Prostate gland (tissue), 2 donors: ENCODE measurements at regions not wholly inside any gene's neighbourhood (a gene's known extent, or its start where the extent isn't known, plus 50 kb on each side); places are given as distances from the start of the nearest gene placed in this dataset.

Experiments used
- CTCF ChIP-seq, 4 experiments: fragments of 200-600 bp in 2 of 4; fragments of 450-650 bp in 2 of 4; sonication (generic) in 2 of 4; IDR thresholded peaks; 1 replicate in 3 of 4; 2 replicates in 1 of 4; pipeline ENCODE4 v1.5.1; 2016 to 2019; ENCODE audit warnings: antibody characterized with exemption in 4 of 4, mild to moderate bottlenecking in 2 of 4, moderate library complexity in 2 of 4
- POLR2A ChIP-seq: fragments of 450-650 bp; IDR thresholded peaks from one replicate; pipeline ENCODE4 v1.6.1; 2016; ENCODE audit warnings: antibody characterized with exemption, mild to moderate bottlenecking
- POLR2AphosphoS5 ChIP-seq: sonication (generic); formaldehyde crosslinking; IDR thresholded peaks from one replicate; pipeline ENCODE4 v1.6.1; 2017; ENCODE audit warnings: antibody characterized with exemption

- TF ChIP-seq POLR2A (no peak), CTCF (IDR thresholded peaks at IDR 0.05) (no peak), POLR2AphosphoS5 (no peak)
Measured at GRCh38 chr13:105830821-105831220, 704.6 kb downstream of the EFNB2 start.
